SJCRH30 (cell line): ENCODE measurements at regions not wholly inside any gene's neighbourhood (a gene's known extent, or its start where the extent isn't known, plus 50 kb on each side); places are given as distances from the start of the nearest gene placed in this dataset.

Experiments
- DNase-seq, 2 experiments: peaks; one replicate each; pipeline ENCODE4 v3.0.0-alpha.2; 2015 to 2020
- H3K27ac ChIP-seq: fragments of 250-450 bp; sonication (Bioruptor Pico); 2 replicates; pipeline ENCODE4 v1.5.1; 2020; ENCODE audit warnings: mild to moderate bottlenecking, moderate library complexity
- H3K27me3 ChIP-seq: fragments of 250-450 bp; sonication (Bioruptor Pico); 2 replicates; pipeline ENCODE4 v1.5.1; 2020; ENCODE audit warnings: mild to moderate bottlenecking, moderate library complexity
- H3K36me3 ChIP-seq: fragments of 250-450 bp; sonication (Bioruptor Pico); 2 replicates; pipeline ENCODE4 v1.5.1; 2020; ENCODE audit warnings: mild to moderate bottlenecking, moderate library complexity
- H3K4me1 ChIP-seq: fragments of 250-450 bp; sonication (Bioruptor Pico); 2 replicates; pipeline ENCODE4 v1.5.1; 2020; ENCODE audit warnings: mild to moderate bottlenecking, moderate library complexity
- H3K4me3 ChIP-seq: fragments of 250-450 bp; sonication (Bioruptor Pico); 2 replicates; pipeline ENCODE4 v1.5.1; 2020; ENCODE audit warnings: mild to moderate bottlenecking, moderate library complexity
- H3K9me3 ChIP-seq: fragments of 250-450 bp; sonication (Bioruptor Pico); replicated peaks from 2 replicates; pipeline ENCODE4 v1.5.1; 2020; ENCODE audit warnings: mild to moderate bottlenecking, moderate library complexity

DNA sequence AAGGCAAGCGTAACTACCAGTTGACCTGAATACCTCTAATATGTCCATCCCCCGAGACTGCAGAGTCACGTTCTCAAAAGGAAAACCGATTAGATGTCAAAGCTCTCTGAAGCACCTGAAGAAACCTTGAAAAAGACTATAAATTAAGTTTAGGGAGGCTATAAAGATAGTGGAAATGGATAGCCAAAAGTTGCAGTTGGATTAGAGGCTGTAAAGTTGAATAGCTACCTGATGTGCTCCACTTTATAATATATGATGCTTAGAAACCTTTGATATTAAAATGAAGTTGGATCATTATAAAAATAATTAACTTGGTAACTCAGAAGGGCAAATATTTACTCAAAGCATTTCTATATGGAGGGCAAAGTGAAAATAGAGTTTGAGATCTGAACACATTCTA lies 506.6 kb upstream of the AGA start:
- H3K4me1 ChIP-seq = no peaks in the 10 kb centered on the region
- no peak for DNase-seq
- H3K4me3 ChIP-seq = no peak overlapping the region
- no peaks in the 10 kb centered on the region for H3K9me3 ChIP-seq
- no peak overlapping the region for H3K27ac ChIP-seq
- H3K36me3 ChIP-seq = no peaks in the 10 kb centered on the region
- no peaks in the 10 kb centered on the region for H3K27me3 ChIP-seq

DNA sequence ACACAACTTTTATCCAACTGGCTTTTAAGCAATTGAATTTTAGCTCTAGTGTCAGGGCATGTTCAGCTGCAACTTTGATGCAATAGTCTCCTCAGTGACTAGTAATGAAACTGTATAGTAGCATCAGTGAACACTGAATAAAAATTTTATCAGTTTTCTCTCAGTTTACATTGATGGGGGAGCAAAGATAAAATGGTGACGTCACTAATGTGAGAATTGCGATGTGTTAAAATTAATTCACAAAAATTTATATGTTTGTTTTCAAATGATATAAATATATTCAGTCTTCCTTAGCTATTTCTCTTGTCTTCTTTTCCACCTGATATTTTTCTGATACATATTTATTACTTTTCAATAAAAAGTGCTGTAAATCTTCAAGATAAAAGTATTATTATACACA lies 508.8 kb upstream of the AGA start:
- no peak overlapping the region for H3K27ac ChIP-seq
- no peaks in the 10 kb centered on the region for H3K9me3 ChIP-seq
- H3K4me3 ChIP-seq = no peak overlapping the region
- no peak for DNase-seq
- no peaks in the 10 kb centered on the region for H3K36me3 ChIP-seq
- no peaks in the 10 kb centered on the region for H3K27me3 ChIP-seq
- no peaks in the 10 kb centered on the region for H3K4me1 ChIP-seq

DNA sequence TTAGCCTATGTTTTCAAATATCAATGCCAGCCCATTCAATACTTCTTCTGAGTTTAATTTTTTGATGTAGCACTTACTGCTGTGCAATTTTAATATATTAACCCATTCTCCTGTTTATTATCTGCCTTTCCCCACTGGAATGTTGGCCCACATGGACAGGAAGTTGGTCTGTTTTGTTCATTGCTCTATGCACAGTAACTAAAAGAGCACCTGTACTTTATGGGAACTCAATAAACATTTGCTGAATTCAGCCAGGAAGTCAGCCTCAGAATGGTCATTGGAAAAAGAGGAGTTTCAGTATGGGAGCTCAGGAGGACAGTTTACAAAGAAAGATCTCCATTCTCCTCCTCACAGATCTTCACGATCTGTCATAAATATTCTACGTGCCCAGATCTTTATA lies 510.5 kb upstream of the AGA start:
- no peaks in the 10 kb centered on the region for H3K4me1 ChIP-seq
- DNase-seq = no peak
- no peak overlapping the region for H3K4me3 ChIP-seq
- no peaks in the 10 kb centered on the region for H3K27me3 ChIP-seq
- no peaks in the 10 kb centered on the region for H3K9me3 ChIP-seq
- no peak overlapping the region for H3K27ac ChIP-seq
- no peaks in the 10 kb centered on the region for H3K36me3 ChIP-seq

DNA sequence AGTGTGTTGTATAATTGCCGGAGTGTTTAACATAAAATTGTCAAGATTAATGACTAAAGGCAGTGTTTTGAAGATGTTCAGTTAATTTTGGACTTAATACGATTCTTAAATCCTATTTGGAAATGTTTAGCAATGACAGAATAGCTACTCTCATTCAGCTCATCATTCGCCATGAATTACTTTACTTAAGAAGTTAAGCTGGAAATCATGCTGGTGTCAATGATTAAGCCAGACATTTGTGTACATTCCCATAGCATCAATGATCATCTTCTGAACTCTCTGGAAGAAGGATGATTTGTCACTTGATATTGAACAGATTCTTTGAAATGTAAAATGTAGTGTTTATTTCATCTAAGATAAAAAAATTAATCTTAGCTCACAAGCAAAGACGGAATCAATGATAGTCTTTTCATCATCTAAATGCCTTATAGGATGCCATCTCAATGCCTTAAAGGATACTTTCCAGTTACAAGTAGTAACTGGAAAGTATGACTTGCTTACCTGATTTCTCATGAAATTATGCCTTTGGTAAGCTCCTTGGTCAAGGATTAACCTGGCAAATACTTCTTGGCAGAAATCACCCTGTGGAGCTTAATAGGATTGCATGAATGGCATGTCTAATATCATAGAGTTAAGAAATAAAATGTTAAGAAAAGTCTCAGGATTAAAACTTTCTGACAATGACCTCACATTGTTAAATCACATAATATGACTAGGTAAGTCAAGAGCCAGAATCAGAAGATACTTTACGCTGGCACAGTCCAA lies 515.5 kb upstream of the AGA start:
- no peaks in the 10 kb centered on the region for H3K4me1 ChIP-seq
- no peaks in the 10 kb centered on the region for H3K27me3 ChIP-seq
- no peak for DNase-seq
- no peak overlapping the region for H3K4me3 ChIP-seq
- no peaks in the 10 kb centered on the region for H3K36me3 ChIP-seq
- no peak overlapping the region for H3K27ac ChIP-seq
- H3K9me3 ChIP-seq = no peaks in the 10 kb centered on the region

DNA sequence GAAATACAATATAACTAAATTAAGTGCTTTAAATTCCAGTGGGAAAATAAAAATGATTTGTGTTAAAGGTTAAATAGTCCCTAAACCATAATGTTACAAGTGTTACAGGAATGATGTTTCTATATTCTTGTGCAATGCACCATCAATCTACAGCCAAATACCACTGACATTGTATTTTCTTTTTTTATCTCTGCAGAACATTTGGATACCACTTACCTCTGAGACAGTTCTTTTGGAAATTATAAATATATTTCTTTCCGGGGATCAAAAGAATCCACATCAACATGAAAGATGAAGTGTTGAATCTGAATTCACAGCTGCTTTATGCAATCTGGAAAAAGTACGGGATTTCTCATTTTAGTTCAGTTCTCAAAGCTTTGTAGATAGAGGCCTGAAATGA lies 518.3 kb upstream of the AGA start:
- no peak for DNase-seq
- H3K27me3 ChIP-seq = no peaks in the 10 kb centered on the region
- no peaks in the 10 kb centered on the region for H3K4me1 ChIP-seq
- no peak overlapping the region for H3K4me3 ChIP-seq
- H3K27ac ChIP-seq = no peak overlapping the region
- H3K36me3 ChIP-seq = no peaks in the 10 kb centered on the region
- H3K9me3 ChIP-seq = no peaks in the 10 kb centered on the region

DNA sequence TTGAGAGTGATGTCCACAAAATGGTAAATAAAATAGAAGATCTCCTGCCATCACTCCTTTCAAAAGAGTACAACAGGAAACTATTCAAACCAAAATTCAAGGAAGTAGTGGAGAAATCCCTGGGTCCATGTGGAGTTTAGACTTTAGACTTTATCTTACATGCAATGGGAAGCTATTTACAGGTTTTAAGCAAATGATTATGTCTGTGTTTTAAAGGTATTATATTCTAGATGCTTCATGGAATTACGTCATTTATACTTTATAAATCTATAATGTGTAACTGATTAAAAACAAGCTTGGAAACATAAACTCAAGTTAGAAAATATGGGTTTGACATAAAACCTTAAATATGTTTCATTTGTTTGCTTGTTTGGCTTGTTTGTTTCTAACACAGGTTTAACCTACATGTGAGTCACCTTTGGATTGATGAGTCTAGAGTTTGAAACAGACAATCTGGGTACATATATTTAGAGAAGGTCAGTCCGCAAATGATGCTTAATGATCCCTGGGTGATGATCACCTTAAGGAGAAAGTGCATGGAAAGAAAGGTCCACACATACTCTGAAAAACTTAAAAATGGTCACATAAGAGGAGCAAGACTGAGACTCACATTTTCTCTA lies 519.6 kb upstream of the AGA start:
- H3K27ac ChIP-seq = no peak overlapping the region
- H3K9me3 ChIP-seq = no peaks in the 10 kb centered on the region
- H3K36me3 ChIP-seq = no peaks in the 10 kb centered on the region
- H3K27me3 ChIP-seq = no peaks in the 10 kb centered on the region
- H3K4me3 ChIP-seq = no peak overlapping the region
- DNase-seq = no peak
- no peaks in the 10 kb centered on the region for H3K4me1 ChIP-seq

DNA sequence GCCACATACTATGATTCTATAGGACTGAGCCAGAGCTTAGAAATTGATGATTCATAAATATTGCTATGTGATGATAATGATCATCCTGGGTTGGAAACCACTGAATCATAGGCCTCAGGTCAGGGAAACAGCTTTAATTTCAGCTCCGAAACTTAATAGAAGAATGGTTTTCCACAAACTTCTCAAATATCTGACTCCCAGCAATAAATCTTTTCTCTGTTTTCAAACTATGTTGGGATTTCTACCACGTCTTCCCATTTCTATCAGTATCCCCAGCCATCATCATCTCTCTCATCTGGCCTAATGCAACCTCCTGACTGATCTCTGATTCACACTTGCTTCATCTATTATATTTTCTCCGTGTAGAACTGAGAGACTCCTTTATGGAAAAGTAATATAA lies 521.8 kb upstream of the AGA start:
- H3K4me3 ChIP-seq = no peak overlapping the region
- no peaks in the 10 kb centered on the region for H3K4me1 ChIP-seq
- no peak for DNase-seq
- H3K36me3 ChIP-seq = no peaks in the 10 kb centered on the region
- no peaks in the 10 kb centered on the region for H3K9me3 ChIP-seq
- no peak overlapping the region for H3K27ac ChIP-seq
- no peaks in the 10 kb centered on the region for H3K27me3 ChIP-seq

DNA sequence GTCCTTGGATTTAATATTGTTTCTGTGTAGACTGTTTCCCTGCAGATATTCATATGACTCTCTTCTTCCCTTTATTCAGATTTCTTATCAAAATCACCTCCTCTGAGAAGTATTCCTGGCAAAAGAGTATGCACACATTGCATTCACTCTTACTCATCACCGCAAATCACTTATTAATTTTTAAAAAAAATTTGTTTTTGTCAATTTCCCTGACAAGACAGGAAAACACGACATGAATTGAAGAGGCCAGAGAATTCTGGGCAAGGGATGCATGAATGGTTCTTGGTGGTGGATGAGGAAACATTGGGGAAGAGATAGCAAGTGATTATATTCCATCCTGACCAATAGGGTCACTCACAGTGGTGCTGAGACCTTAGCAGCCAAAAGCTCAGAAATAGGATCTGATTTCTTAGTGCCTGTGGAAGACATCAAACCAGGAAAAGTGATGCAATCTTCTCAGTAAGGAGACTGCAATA lies 522.5 kb upstream of the AGA start:
- H3K4me3 ChIP-seq = no peak overlapping the region
- H3K27ac ChIP-seq = no peak overlapping the region
- no peaks in the 10 kb centered on the region for H3K27me3 ChIP-seq
- H3K36me3 ChIP-seq = no peaks in the 10 kb centered on the region
- no peak for DNase-seq
- no peaks in the 10 kb centered on the region for H3K9me3 ChIP-seq
- H3K4me1 ChIP-seq = no peaks in the 10 kb centered on the region

DNA sequence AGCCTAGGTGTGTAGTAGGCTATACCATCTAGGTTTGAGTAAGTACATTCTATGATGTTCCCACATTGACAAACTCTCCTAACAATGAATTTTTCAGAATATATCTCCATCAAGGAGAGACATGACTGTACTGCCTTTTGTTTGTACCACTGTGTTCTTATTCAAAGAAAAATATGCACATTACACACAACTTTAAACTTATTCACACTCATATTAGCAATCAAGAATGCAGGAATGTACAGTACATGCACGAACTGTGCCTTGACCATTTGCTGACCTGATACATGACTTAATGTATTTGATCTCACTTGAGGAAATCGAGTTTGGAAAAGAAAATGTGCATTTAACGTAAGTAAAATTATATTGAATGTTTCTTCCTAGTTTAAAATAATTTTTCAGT lies 525.1 kb upstream of the AGA start:
- H3K36me3 ChIP-seq = no peaks in the 10 kb centered on the region
- no peaks in the 10 kb centered on the region for H3K27me3 ChIP-seq
- no peak overlapping the region for H3K27ac ChIP-seq
- no peak for DNase-seq
- no peak overlapping the region for H3K4me3 ChIP-seq
- no peaks in the 10 kb centered on the region for H3K9me3 ChIP-seq
- no peaks in the 10 kb centered on the region for H3K4me1 ChIP-seq

DNA sequence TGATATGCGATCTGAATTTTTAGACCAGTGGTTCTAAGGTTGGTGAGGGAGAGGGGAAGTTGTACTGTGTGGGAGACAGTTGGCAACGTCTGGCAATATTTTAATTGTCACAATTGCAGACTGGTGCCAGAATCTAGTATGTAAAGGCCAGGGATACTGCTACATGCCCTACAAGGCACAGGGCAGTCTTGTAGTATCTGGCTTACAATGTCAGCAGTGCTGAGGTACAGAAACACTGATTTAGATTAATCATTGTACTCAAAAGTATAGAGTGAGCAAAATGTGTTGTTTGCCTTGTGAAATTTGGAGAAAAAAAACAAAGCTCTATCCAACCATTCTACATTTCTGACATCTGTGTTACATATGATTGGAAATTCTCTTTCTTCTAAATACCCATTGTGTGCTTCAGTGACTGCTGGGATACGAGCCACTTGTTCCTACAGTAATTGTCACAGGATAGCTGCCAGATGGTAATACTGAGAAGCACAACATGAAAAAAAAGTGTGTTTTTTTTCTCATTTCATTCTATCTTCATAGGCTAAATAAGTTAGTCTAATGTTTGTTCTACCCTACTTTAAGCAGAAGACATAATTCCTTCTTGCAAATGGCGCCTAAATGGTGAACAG lies 526.7 kb upstream of the AGA start:
- H3K27me3 ChIP-seq = no peaks in the 10 kb centered on the region
- no peaks in the 10 kb centered on the region for H3K9me3 ChIP-seq
- no peak for DNase-seq
- no peak overlapping the region for H3K27ac ChIP-seq
- H3K4me1 ChIP-seq = no peaks in the 10 kb centered on the region
- no peaks in the 10 kb centered on the region for H3K36me3 ChIP-seq
- H3K4me3 ChIP-seq = no peak overlapping the region

DNA sequence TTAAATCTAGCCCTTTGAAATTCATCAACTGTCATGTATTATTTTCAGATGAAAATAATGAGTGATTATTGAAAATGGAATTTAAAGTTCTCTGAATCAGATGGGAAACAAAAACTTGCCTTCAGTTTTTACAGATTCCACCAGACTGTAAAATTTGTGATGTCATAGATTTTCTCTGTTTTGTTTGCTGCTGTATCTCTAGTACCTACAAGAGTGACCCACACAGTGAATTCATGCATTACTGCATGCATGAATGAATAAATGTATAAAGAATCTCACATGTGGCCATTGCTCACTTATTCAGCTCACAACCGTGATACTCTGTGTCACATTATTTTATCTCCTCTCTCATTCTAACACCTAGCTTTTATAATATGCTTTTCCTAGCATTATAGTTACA lies 532.2 kb upstream of the AGA start:
- no peak for DNase-seq
- no peaks in the 10 kb centered on the region for H3K36me3 ChIP-seq
- H3K27ac ChIP-seq = no peak overlapping the region
- no peaks in the 10 kb centered on the region for H3K4me1 ChIP-seq
- no peak overlapping the region for H3K4me3 ChIP-seq
- H3K9me3 ChIP-seq = no peaks in the 10 kb centered on the region
- no peaks in the 10 kb centered on the region for H3K27me3 ChIP-seq

DNA sequence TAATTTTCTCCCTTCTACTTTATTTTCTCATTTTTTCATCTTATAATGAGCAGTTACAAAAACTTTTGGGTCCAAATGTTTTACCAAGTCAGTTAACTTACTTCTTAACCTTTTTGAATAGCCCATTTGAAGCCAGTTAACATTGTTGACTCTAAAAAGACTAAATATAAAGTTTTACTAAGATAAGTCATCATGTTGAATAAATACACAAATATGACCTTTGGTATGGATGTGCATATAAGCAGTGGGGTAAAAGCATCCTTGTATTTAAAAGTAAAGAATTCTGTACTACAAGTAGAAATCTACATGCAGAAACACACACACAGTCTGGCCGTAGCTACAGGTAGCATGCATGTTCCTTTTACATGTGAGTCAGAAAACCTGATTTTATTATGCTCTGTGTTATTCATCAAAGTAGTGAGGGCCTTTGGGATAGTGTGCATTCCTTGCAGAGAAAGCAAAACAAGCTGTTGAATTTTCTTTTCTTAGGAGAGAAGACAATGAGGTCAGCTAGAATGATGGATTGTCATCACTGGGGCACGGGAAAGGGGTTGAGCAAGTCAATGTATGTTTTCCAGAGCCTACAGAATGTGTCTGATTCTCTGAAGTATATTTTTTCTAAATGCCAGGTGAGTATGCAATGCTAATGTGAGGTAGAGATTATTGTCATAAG lies 533.2 kb upstream of the AGA start:
- DNase-seq = no peak
- Histone ChIP-seq H3K9me3 (no peaks in the 10 kb centered on the region), H3K27me3 (no peaks in the 10 kb centered on the region), H3K4me3 (no peak overlapping the region), H3K27ac (no peak overlapping the region), H3K4me1 (no peaks in the 10 kb centered on the region), H3K36me3 (no peaks in the 10 kb centered on the region)

DNA sequence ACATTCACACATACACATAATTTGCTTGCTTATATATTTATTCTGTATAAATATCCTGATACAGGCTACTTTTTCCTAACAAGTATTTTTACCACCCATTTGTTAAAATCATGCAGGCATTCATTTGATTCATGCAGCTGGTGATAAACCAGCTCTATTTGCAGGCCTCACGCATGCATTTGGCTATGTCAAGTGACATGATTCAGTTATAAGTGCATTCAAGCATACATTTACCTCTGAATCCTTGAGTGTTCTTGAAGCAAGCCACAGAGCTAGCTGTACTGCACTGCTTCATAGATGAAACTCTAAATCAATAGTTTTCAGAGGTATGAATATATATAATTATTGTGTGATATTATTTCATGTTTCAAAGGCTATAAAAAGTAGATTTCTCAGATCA lies 544.0 kb upstream of the AGA start:
- Histone ChIP-seq H3K4me1 (no peaks in the 10 kb centered on the region), H3K27me3 (no peaks in the 10 kb centered on the region), H3K9me3 (no peaks in the 10 kb centered on the region), H3K27ac (no peak overlapping the region), H3K36me3 (no peaks in the 10 kb centered on the region), H3K4me3 (no peak overlapping the region)
- no peak for DNase-seq

DNA sequence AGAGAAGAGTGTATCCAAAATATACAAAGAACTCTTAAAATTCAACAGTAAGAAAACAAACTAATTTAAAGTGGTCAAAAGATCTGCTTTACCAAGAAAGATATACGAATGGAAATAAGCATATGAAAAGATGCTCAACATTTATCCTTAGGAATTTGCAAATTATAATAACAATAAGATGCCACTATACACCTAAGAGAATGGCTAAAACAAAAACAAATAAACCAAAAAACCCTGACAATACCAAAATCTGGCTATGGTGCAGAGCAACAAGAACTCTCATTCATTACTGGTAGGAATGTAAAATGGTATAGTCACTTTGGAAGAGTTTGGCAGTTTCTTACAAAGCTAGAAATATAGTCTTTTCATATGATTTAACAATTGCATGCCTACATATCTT lies 545.7 kb upstream of the AGA start:
- DNase-seq = no peak

DNA sequence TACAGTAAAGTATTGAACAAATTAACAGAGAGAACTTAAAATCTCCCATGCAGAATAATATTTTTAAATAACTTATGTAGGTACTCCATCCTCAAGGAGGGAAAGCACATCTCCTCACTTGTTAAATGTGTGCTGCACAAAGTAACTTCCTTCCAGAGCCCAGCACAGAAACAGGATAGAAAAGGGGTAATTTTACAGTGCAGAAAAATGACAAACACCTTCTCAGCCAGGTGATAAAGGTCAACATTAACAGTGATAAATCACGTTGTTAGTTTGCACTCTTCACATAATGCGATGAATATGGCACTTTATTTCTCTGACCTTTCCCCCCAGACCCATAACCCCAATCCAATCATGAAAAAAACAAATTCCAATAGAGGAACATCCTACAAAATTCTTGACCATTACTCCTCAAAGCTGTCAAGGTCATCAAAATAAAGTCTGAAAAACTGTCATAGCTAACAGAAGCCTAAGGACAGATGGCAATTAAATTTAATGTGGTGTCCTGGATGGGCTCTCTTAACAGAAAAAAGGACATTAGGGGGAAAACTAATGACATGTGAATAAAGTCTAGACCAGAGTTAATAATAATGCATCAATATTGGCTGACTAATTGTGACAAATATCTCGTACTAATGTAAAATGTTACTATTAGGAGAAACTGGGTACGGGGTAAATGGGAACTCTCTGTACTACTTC lies 547.4 kb upstream of the AGA start:
- H3K27ac ChIP-seq = no peak overlapping the region
- H3K4me1 ChIP-seq = no peaks in the 10 kb centered on the region
- no peak for DNase-seq
- no peak overlapping the region for H3K4me3 ChIP-seq
- H3K27me3 ChIP-seq = no peaks in the 10 kb centered on the region
- H3K36me3 ChIP-seq = no peaks in the 10 kb centered on the region
- H3K9me3 ChIP-seq = no peaks in the 10 kb centered on the region

More for the DNA sequence above, 545.7 kb upstream of the AGA start:
- Histone ChIP-seq H3K4me1 (no peaks in the 10 kb centered on the region), H3K9me3 (no peaks in the 10 kb centered on the region), H3K27ac (no peak overlapping the region), H3K4me3 (no peak overlapping the region), H3K36me3 (no peaks in the 10 kb centered on the region), H3K27me3 (no peaks in the 10 kb centered on the region)
